GM12878 (cell line): ENCODE measurements at regions not wholly inside any gene's neighbourhood (a gene's known extent, or its start where the extent isn't known, plus 50 kb on each side); places are given as distances from the start of the nearest gene placed in this dataset.

Experiments used
- ATAC-seq: fragments of 200-7000 bp; cut with Tn5 transposase; 3 replicates; pipeline ENCODE4 v1.9.1; 2020; ENCODE audit warnings: mild to moderate bottlenecking, moderate library complexity
- BruUV-seq: library from RNA; stranded (reverse); fragments of 400-500 nt; replicated peaks from 2 replicates; lab custom pipeline; 2021; lab: Mats Ljungman, UMichigan
- CTCF ChIA-PET: fragments of 300-600 bp; sonication (Branson Sonifier 250); formaldehyde crosslinking; extraction: SDS; loops from one replicate; lab custom pipeline; 2021; ENCODE audit warnings: inconsistent platforms; lab: Yijun Ruan, JAX
- POLR2A ChIA-PET: fragments of 350-600 bp; formaldehyde crosslinking; extraction: SDS; loops from one replicate; lab custom pipeline; 2021; ENCODE audit warnings: inconsistent platforms; lab: Charles Lee
- RAD21 ChIA-PET: fragments of 300-600 bp; sonication (Branson Sonifier 250); formaldehyde crosslinking; loops from one replicate; lab custom pipeline; 2023; ENCODE audit warnings: antibody characterized with exemption; ENCODE audit not compliant: unreplicated experiment; lab: Charles Lee
- SMC1A ChIA-PET: fragments of 300-600 bp; sonication (Branson Sonifier 250); formaldehyde crosslinking; loops from one replicate; lab custom pipeline; 2023; ENCODE audit not compliant: unreplicated experiment, uncharacterized antibody; lab: Charles Lee
- DNase-seq: peaks from one replicate; pipeline ENCODE4 v3.0.0-alpha.2; 2011; ENCODE audit warnings: low read depth, low spot score
- FAIRE-seq: peaks from 3 replicates; lab custom pipeline; 2011; peaks lifted over from hg19 to GRCh38; lab: Jason Lieb, UNC
- H2AFZ ChIP-seq: 2 replicates; pipeline ENCODE4 v1.6.0; 2011; ENCODE audit warnings: low read depth, low read length, control low read depth; ENCODE audit not compliant: control insufficient read depth
- H3K27ac ChIP-seq: 2 replicates; pipeline ENCODE4 v1.5.1; 2011; ENCODE audit warnings: control low read depth; ENCODE audit not compliant: control insufficient read depth, insufficient read depth
- H3K27me3 ChIP-seq, 2 experiments: replicated peaks in 1 of 2; 2 replicates each; pipeline versions ENCODE4 v1.6.0 to v1.6.1; 2011; ENCODE audit warnings: low read length in 1 of 2; ENCODE audit not compliant: control insufficient read depth in 2 of 2, insufficient read depth in 2 of 2
- H3K36me3 ChIP-seq, 2 experiments: 2 replicates each; pipeline ENCODE4 v1.5.1; 2011; ENCODE audit warnings: low read length in 1 of 2; ENCODE audit not compliant: control insufficient read depth in 2 of 2, insufficient read depth in 2 of 2
- H3K4me1 ChIP-seq: 2 replicates; pipeline ENCODE4 v1.6.1; 2011; ENCODE audit warnings: mild to moderate bottlenecking, low read length, moderate library complexity, mixed read lengths; ENCODE audit not compliant: control insufficient read depth, insufficient read depth
- H3K4me2 ChIP-seq: 2 replicates; pipeline ENCODE4 v1.6.0; 2011; ENCODE audit warnings: control low read depth; ENCODE audit not compliant: control insufficient read depth, insufficient read depth
- H3K4me3 ChIP-seq: fragments of 200-600 bp; sonication (generic); 2 replicates; pipeline ENCODE4 v1.5.1; 2016
- H3K79me2 ChIP-seq: 2 replicates; pipeline ENCODE4 v1.6.0; 2011; ENCODE audit warnings: low read length; ENCODE audit not compliant: control insufficient read depth, insufficient read depth
- H3K9ac ChIP-seq: 2 replicates; pipeline ENCODE4 v1.8.0; 2011; ENCODE audit warnings: low read length, control low read depth, mixed read lengths; ENCODE audit not compliant: control insufficient read depth, insufficient read depth
- H3K9me3 ChIP-seq: replicated peaks from 3 replicates; pipeline ENCODE4 v1.5.1; 2011; ENCODE audit warnings: mild to moderate bottlenecking, low read length; ENCODE audit not compliant: control insufficient read depth, insufficient read depth
- H4K20me1 ChIP-seq: 2 replicates; pipeline ENCODE4 v1.6.0; 2011; ENCODE audit not compliant: control insufficient read depth, insufficient read depth
- ATF7 ChIP-seq: fragments of 450-650 bp; IDR thresholded peaks from 2 replicates; pipeline ENCODE4 v1.6.1; 2016; ENCODE audit warnings: low read depth, mild to moderate bottlenecking
- CBX5 ChIP-seq: sonication (generic); IDR thresholded peaks from 2 replicates; pipeline ENCODE4 v1.6.1; 2016; ENCODE audit warnings: low read depth, moderate library complexity, mild to moderate bottlenecking, inconsistent platforms
- CHD1 ChIP-seq: IDR thresholded peaks from 2 replicates; pipeline ENCODE4 v1.6.1; 2012; ENCODE audit warnings: low read depth, low read length, improper control_type of control experiment
- CHD2 ChIP-seq: IDR thresholded peaks from 2 replicates; pipeline ENCODE4 v1.6.1; 2011; ENCODE audit warnings: low read depth, low read length, improper control_type of control experiment, borderline replicate concordance
- GABPA ChIP-seq: IDR thresholded peaks from 2 replicates; pipeline ENCODE4 v1.6.1; 2014; ENCODE audit warnings: antibody characterized with exemption, low read depth, mild to moderate bottlenecking, inconsistent platforms
- MEF2B ChIP-seq: fragments of 450-650 bp; IDR thresholded peaks from 2 replicates; pipeline ENCODE4 v1.6.1; 2018; ENCODE audit warnings: mild to moderate bottlenecking, moderate library complexity; ENCODE audit not compliant: partially characterized antibody, poor library complexity, severe bottlenecking
- MYB ChIP-seq: fragments of 150-350 bp; IDR thresholded peaks from 2 replicates; pipeline ENCODE4 v1.6.1; 2014; ENCODE audit warnings: mild to moderate bottlenecking, low read depth, low read length, borderline replicate concordance
- RELA ChIP-seq: fragments of 450-650 bp; IDR thresholded peaks from 2 replicates; pipeline ENCODE4 v1.8.0; 2014; ENCODE audit warnings: borderline replicate concordance; ENCODE audit not compliant: partially characterized antibody
- RFX5 ChIP-seq: IDR thresholded peaks from 2 replicates; pipeline ENCODE4 v1.6.1; 2011; ENCODE audit warnings: low read depth, low read length, improper control_type of control experiment
- TCF3 ChIP-seq: IDR thresholded peaks from 2 replicates; pipeline ENCODE4 v1.6.1; 2012; ENCODE audit warnings: low read depth, mild to moderate bottlenecking, low read length, borderline replicate concordance; ENCODE audit not compliant: insufficient read depth
- ZNF24 ChIP-seq: fragments of 450-650 bp; IDR thresholded peaks from 2 replicates; pipeline ENCODE4 v1.6.1; 2017; ENCODE audit warnings: antibody characterized with exemption, mild to moderate bottlenecking
- WGBS: methylation state at CpG from one replicate; pipeline ENCODE4 v1.1.6; 2016; ENCODE audit warnings: low lambda C conversion rate; ENCODE audit not compliant: insufficient replicate concordance, insufficient coverage; ENCODE audit errors: missing lambda C conversion rate; 5-methylcytosine and 5-hydroxymethylcytosine counted together
- in situ Hi-C: fragments of 300-500 bp; cut with MboI; formaldehyde crosslinking; loops from 9 replicates; pipeline ENCODE4 v1.14.3; 2018; ENCODE audit warnings: mixed read lengths
- intact Hi-C: fragments of 100-400 bp; cut with micrococcal nuclease; formaldehyde crosslinking; loops from one replicate; pipeline ENCODE4 v1.14.2; 2022; ENCODE audit not compliant: unreplicated experiment
- TF ChIP-seq, protein P1 (sequence below): IDR thresholded peaks from 2 replicates; pipeline ENCODE4 v1.6.1; 2011; ENCODE audit warnings: low read depth, mild to moderate bottlenecking, low read length, moderate library complexity, borderline replicate concordance; ENCODE audit errors: extremely low read depth
- TF ChIP-seq, protein P2 (sequence below): fragments of 450-650 bp; conservative IDR thresholded peaks from 2 replicates; pipeline ENCODE4 v1.6.1; 2017; ENCODE audit warnings: mild to moderate bottlenecking, moderate library complexity
- TF ChIP-seq, protein P3 (sequence below): fragments of 150-350 bp; IDR thresholded peaks from 2 replicates; pipeline ENCODE4 v1.6.1; 2016; ENCODE audit warnings: low read depth, low read length

DNA sequence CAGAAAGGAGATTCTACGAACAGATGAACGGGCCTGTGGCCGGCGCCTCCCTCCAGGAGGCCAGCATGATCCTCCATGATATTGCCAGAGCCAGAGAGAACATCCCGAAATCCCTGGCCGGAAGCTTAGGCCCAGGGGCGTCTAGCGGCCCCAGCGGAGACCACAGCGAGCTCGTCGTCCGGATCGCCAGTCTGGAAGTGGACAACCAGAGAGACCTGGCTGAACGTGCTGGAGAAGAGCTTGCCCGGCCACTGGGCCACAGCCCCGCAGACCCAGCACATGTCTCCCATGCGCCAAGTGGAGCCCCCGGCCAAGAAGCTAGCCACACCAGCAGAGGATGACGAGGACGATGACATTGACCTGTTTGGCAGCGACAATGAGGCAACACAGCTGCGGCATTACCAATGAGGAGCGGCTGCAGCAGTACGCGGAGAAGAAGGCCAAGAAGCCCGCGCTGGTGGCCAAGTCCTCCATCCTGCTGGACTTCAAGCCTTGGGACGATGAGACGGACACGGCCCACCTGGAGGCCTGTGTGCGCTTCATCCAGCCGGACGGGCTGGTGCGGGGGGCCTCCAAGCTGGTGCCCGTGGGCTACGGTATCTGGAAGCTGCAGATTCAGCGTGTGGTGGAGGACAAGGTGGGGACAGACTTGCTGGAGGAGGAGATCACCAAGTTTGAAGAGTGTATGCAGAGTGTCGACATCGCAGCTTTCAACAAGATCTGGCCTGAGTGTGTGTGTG, 78.8 kb upstream of the FRY start:
- Histone ChIP-seq H3K27ac (no peak overlapping the region), H3K4me3 (no peak overlapping the region)
- in situ Hi-C loops = no loop called here
- no peak for TF ChIP-seq MYB
- TF ChIP-seq CHD2 = no peak
- TF ChIP-seq ATF7 = no peak
- TF ChIP-seq TCF3 = no peak
- TF ChIP-seq, protein P1, sequence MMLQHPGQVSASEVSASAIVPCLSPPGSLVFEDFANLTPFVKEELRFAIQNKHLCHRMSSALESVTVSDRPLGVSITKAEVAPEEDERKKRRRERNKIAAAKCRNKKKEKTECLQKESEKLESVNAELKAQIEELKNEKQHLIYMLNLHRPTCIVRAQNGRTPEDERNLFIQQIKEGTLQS = no peak
- no peak for TF ChIP-seq MEF2B
- no peak for TF ChIP-seq GABPA
- TF ChIP-seq CBX5 = no peak
- no peak for TF ChIP-seq RELA
- TF ChIP-seq, protein P2, sequence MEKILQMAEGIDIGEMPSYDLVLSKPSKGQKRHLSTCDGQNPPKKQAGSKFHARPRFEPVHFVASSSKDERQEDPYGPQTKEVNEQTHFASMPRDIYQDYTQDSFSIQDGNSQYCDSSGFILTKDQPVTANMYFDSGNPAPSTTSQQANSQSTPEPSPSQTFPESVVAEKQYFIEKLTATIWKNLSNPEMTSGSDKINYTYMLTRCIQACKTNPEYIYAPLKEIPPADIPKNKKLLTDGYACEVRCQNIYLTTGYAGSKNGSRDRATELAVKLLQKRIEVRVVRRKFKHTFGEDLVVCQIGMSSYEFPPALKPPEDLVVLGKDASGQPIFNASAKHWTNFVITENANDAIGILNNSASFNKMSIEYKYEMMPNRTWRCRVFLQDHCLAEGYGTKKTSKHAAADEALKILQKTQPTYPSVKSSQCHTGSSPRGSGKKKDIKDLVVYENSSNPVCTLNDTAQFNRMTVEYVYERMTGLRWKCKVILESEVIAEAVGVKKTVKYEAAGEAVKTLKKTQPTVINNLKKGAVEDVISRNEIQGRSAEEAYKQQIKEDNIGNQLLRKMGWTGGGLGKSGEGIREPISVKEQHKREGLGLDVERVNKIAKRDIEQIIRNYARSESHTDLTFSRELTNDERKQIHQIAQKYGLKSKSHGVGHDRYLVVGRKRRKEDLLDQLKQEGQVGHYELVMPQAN = no peak
- TF ChIP-seq, protein P3, sequence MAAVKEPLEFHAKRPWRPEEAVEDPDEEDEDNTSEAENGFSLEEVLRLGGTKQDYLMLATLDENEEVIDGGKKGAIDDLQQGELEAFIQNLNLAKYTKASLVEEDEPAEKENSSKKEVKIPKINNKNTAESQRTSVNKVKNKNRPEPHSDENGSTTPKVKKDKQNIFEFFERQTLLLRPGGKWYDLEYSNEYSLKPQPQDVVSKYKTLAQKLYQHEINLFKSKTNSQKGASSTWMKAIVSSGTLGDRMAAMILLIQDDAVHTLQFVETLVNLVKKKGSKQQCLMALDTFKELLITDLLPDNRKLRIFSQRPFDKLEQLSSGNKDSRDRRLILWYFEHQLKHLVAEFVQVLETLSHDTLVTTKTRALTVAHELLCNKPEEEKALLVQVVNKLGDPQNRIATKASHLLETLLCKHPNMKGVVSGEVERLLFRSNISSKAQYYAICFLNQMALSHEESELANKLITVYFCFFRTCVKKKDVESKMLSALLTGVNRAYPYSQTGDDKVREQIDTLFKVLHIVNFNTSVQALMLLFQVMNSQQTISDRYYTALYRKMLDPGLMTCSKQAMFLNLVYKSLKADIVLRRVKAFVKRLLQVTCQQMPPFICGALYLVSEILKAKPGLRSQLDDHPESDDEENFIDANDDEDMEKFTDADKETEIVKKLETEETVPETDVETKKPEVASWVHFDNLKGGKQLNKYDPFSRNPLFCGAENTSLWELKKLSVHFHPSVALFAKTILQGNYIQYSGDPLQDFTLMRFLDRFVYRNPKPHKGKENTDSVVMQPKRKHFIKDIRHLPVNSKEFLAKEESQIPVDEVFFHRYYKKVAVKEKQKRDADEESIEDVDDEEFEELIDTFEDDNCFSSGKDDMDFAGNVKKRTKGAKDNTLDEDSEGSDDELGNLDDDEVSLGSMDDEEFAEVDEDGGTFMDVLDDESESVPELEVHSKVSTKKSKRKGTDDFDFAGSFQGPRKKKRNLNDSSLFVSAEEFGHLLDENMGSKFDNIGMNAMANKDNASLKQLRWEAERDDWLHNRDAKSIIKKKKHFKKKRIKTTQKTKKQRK = no peak
- TF ChIP-seq RFX5 = no peak
- no peak for TF ChIP-seq ZNF24
- no peak for TF ChIP-seq CHD1
- TF ChIP-seq, all 136 proteins: peak for 0
- ATAC-seq = no peak
- no TSS peak for BruUV-seq
- SMC1A ChIA-PET = interaction anchor here (1.3 to 8.6 kb wide), 5 partner anchors 12 to 43 kb away, joined by 4 to 89 read pairs (median 10); no protein-coding TSS in a partner anchor
- CTCF ChIA-PET = interaction anchor here (0.6 to 2.6 kb wide), 7 partner anchors 11 to 76 kb away, joined by 3 to 14 read pairs (median 3); no protein-coding TSS in a partner anchor
- intact Hi-C loops = no loop called here
- POLR2A ChIA-PET = interaction anchor here (0.6 to 3.5 kb wide), 5 partner anchors 11 to 475 kb away, joined by 3 to 24 read pairs (median 3); partner anchors contain the start of gene N4BP2L1
- Histone ChIP-seq H3K4me2 (no peak overlapping the region), H3K36me3 (no peaks in the 10 kb centered on the region), H3K9me3 (peaks cover 2% of the 10 kb centered on the region; the same call in 2 of the 3 replicates), H3K79me2 (no peaks in the 10 kb centered on the region), H3K9ac (no peak overlapping the region), H3K27me3 (no peaks in the 10 kb centered on the region), H4K20me1 (no peaks in the 10 kb centered on the region), H2AFZ (no peak overlapping the region), H3K4me1 (peaks cover 21% of the 10 kb centered on the region)
- WGBS = 98% methylated on average over 40 of the region's 40 CpGs
- FAIRE-seq = no peak
- no peak for DNase-seq
- RAD21 ChIA-PET = interaction anchor here (1.5 to 3.7 kb wide), 5 partner anchors 10 to 54 kb away, joined by 6 to 27 read pairs (median 15); no protein-coding TSS in a partner anchor
